HG03045 (cell line): ENCODE measurements at regions not wholly inside any gene's neighbourhood (a gene's known extent, or its start where the extent isn't known, plus 50 kb on each side); places are given as distances from the start of the nearest gene placed in this dataset.
"Not testable (repeated sequence)": the region's sequence is repeated elsewhere in the genome, so short reads cannot be mapped to it uniquely, and the experiment has no call there.

Experiments
- ATAC-seq: cut with Tn5 transposase; IDR thresholded peaks from one replicate; pipeline ENCODE4 v1.9.1; 2021; ENCODE audit warnings: mild to moderate bottlenecking, moderate library complexity; ENCODE audit not compliant: unreplicated experiment

DNA sequence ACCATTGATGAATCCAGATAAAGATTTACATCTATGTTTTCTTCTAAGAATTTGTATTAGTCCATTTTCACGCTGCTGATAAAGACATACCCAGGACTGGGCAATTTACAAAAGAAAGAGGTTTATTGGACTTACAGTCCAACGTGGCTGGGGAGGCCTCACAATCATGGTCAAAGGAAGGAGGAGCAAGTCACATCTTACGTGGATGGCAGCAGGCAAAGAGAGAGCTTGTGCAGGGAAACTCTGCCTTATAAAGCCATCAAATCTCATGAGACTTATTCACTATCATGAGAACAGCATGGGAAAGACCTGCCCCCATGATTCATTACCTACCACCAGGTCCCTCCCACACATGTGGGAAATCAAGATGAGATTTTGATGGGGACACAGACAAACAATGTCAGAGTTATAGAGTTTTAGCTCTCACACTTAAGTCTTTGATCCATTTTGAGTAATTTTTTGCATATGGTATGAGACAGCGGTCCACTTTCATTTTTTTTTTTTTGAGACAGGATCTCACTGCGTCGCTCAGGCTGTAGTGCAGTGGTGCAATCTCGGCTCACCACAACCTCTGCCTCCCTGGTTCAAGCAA is 53.5 kb upstream of the JADE2 start:
- ATAC-seq, result not testable (repeated sequence)

DNA sequence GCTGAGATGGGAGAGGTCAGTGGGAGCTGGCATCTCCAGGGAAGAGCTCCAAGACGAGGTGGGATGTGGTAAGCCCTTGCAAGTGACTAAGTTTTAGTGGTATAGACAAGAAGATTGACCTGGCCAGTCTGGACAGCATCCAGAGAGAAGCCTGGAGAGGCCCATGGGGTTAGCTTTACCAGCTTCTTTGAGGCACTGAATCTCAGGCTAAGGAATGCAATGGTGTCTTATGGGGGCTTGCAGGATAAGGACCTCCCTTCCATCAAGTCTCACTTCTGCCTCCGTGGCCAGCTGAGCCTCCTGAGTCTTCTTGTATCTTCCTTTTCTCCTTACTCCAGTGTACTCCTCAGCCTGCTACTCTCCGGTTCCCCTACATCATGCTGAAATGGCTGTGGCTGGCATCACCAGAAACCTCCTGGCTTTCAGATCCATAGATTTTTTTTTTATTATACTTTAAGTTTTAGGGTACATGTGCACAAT is 56.5 kb upstream of the JADE2 start:
- no peak for ATAC-seq

DNA sequence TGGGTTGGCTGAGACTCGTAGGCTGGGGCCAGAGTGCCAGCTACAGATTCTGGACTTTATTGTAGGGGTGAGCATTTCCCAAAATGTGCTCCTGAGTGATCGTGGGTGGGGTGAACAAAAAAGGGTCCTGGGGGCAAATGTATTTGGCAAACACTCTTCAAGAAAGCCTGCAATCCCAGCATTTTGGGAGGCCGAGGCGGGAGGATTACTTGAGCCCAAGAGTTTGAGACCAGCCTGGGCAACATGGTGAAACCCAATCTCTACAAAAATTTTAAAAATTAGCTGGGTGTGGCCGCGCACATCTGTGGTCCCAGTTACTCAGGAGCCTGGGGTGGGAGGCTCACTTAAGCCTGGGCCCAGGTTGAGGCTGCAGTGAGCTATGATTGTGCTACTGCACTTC is 55.5 kb upstream of the CDKN2AIPNL start:
- no peak for ATAC-seq

DNA sequence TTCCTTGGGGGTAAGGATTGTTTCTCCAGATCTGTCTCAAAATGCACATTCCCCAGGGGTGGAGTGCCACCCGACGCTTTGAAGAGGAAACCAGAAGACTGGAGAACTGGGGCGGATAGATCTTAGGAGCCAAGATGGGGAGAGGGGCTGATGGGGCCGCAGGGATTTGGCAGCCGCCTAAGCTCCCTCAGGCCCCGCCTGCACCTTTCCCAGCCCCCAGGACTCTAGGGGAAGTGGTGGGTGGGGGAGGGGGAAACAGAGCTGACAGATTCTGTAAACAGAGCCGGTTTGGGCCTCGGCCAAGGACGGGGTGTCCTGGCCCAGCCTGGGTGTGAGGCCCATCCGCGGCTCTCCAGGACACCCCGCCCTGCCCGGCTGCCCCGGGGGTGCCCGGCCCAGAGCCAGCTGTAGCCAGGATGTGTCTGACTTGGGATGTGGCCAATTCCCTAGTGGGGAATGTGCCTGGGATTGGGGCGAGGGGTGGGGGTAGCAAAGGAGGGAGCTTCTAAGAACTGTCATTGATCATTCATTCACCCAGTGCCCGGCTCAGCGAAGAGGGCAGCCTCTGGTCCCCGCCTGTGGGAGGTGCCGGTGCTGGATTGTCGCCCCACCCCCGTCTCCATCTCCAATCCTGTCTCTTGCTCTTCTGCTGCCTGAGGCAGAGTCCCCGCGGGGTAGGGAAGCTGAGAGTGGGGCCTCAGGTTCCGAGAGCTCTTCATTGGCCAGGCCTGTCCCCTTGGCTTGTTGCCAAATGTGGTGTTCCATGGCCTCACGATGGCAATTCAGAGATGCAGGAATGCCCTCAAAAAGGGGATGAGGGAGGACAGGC is 54.8 kb upstream of the CDKN2AIPNL start:
- peak; percentile 31 for ATAC-seq

DNA sequence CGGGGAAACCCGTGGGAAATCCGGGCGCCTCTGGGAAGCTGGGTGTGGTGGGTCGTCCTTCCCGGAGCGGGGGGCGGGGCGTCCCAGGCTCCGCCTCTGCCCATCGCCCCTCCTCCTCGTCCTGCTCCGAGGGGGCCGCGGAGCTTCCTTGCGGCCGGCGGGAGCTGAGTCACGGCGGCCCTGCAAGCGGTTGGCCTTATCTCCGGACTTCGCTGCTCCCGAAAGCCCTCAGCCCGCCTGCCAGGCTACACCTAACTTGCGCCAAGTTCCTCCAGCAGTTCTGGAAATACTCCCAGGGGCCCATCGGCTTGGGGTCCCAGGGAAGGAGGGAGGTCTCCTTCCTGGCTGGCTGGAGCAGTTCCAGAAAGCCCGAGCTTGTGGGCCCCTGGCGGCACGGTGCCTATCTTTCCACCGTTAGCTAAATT is 54.1 kb upstream of the CDKN2AIPNL start:
- ATAC-seq, result peak; percentile 73

DNA sequence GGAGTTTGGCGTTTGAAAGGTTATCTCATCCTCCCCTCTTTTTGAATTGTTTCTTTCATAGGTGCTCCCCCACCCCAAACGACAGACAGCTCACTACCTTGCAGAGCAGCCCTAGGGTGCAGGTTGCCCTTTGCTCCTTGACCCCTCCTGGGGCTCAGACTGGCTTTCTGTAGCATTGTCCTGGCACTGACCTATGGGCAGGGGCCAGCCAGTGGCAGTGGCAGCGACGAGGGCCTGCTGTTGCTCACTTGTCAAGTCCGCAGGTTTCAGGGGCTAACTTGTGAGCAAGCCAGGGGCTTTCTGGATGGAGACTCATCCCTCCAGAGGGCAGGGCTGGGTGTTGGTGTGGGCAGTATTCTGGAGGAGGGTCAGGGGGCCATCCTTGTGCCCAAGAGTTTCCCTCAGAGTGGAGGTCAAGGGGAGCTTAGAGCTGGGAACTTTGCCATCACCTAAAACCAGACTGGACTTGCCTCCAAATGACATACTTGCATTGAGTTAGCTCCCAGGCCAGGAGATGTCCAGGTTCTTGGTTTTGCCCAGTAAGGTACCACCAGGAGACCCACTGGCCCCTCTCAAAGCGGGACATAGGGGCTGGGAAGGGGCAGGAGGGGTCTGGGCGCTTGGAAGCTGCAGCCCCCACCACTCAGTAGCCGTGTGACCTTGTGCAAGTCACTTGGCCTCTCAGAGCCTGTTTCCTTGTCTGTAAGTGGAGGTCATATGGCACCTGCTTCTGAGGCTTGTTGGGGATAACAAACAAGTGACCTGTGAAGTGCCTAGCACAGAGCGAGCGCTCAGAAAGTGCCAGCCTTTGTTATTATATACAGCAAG is 53.5 kb upstream of the CDKN2AIPNL start:
- ATAC-seq, result no peak

DNA sequence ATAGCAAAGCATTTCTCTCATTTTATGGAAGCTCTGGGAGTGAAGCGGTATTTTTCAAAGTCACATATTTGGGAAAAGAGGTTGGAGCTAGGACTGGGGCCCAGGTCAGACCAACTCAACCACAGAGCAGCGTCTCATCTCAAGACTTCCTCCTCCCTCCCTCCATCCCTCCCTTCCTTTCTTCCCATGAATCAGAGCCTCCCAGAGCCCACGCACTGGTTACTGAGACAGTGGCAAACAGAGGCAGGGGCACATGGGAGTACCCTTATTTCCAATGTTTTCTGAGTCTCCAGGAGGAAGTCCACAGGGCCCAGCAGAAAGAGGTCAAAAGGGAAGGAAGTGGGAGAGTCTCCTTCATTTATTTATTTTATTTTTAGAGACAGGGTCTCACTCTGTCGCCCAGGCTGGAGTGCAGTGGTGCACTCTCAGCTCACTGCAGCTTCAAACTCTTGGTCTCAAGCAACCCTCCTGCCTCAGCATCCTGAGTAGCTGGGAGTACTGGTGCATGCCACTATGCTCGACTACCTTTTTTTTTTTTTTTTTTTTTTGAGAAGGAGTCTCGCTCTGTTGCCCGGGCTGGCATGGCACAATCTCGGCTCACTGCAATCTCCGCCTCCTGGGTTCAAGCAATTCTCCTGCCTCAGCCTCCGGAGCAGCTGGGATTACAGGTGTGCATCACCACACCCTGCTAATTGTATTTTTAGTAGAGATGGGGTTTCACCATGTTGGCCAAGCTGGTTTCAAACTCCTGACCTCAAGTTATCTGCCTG is 52.5 kb upstream of the CDKN2AIPNL start:
- ATAC-seq, result no peak

DNA sequence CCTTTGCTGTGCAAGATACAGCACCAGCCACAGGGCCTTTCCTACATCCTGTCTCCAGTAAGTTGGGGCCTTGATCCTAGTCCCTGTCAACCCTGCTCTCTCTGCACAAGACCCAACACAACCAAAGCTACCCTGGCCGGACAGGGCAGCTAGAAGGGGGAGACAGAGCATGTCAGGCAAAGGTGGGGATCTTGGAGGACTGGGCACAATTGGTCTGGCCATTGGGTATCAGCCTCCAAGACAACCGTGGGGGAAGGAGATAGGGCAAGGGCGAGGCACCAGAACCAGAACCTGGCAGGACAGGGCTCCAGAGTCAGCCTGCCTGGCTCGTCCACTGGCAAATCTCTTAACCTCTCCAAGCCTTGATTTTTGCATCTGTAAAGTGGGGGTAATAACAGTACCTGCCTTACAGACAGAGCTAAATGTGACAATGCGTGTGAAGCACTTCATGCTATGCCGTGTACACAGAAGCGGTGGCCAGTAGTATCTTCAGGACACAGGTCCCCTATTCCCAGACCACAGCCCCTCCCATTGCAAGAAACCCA is 51.6 kb upstream of the CDKN2AIPNL start:
- no peak for ATAC-seq

DNA sequence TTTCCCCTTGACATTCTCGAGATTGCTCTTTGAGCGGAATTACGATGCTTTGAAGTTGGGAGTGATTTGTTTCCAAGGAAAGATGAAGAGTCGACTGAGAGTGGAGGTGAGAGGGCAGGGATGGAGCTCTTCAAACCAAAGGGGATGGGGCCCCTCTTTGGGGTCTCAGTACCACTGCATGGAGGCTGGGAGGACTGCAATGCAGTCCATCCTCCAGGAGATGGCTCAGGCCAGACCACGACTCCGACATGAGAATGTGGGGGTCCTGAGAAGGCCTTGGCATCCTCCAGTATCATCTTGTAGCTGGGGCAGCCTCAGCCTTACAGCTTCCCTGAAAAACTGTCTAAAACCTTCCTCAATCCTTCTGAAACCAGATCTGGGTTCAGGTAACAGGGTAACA is 51.1 kb upstream of the CDKN2AIPNL start:
- ATAC-seq, result no peak

DNA sequence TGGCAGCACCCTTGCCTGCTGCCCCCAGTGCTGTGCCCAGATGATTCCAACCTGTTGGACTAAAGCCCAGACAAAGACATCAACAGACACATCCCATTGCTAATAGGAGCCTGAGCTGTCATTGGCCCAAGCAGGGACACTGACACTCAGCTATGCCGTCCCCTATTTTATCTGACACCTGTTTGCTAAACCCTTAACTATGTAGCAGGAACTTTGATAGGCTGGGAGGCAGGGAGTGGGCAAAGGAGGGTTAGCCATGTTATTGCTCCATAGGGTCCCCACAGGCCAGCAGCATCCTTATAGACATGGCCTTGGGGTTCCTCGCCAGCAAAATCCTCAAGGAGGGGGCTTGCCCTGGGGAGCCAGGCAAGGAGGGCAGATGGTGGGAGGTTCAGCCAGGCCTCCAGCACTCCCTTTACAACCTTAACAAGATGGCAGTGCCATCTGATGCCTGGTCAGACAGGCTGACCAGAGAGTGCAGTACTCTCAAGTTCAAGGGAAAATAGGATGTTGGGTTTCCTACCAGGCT is 50.4 kb upstream of the CDKN2AIPNL start:
- ATAC-seq, result no peak
